ENCODE measurements at regions not wholly inside any gene's neighbourhood (a gene's known extent, or its start where the extent isn't known, plus 50 kb on each side); places are given as distances from the start of the nearest gene placed in this dataset.

- intact Hi-C loops (cut with micrococcal nuclease), result no loop called here
- H3K27ac ChIP-seq (replicated peaks), result no peak overlapping the region
- H3K4me3 ChIP-seq, result no peak overlapping the region
- no peak for TF ChIP-seq CTCF (IDR thresholded peaks at IDR 0.05; ENCODE audit: borderline replicate concordance)
- DNase-seq, result no peak
- no peaks in the 10 kb centered on the region for H3K36me3 ChIP-seq
- H3K4me1 ChIP-seq, result peaks cover 9% of the 10 kb centered on the region
- H3K27me3 ChIP-seq (ENCODE audit: low read depth), result no peaks in the 10 kb centered on the region
- H3K9me3 ChIP-seq (replicated peaks), result no peaks in the 10 kb centered on the region
Observed at GRCh38 chr16:54586474-54587175, 300.0 kb upstream of the IRX3 start.

GRCh38 chr16:54585998-54586340 lies 299.4 kb upstream of the IRX3 start:
- DNase-seq, result no peak
- no peaks in the 10 kb centered on the region for H3K9me3 ChIP-seq (replicated peaks)

GRCh38 chr16:54585094-54585997 lies 298.8 kb upstream of the IRX3 start:
- Histone ChIP-seq H3K36me3 (no peaks in the 10 kb centered on the region), H3K27ac (replicated peaks) (no peak overlapping the region), H3K9me3 (replicated peaks) (no peaks in the 10 kb centered on the region), H3K27me3 (ENCODE audit: low read depth) (no peaks in the 10 kb centered on the region), H3K4me3 (no peak overlapping the region), H3K4me1 (peaks cover 9% of the 10 kb centered on the region)
- no peak for TF ChIP-seq CTCF (IDR thresholded peaks at IDR 0.05; ENCODE audit: borderline replicate concordance)
- no peak for DNase-seq
- intact Hi-C loops (cut with micrococcal nuclease), result no loop called here

More at GRCh38 chr16:54585998-54586340, 299.4 kb upstream of the IRX3 start:
- H3K36me3 ChIP-seq, result no peaks in the 10 kb centered on the region
- TF ChIP-seq CTCF (IDR thresholded peaks at IDR 0.05; ENCODE audit: borderline replicate concordance), result no peak
- no peak overlapping the region for H3K27ac ChIP-seq (replicated peaks)
- H3K27me3 ChIP-seq (ENCODE audit: low read depth), result no peaks in the 10 kb centered on the region
- intact Hi-C loops (cut with micrococcal nuclease), result no loop called here
- H3K4me3 ChIP-seq, result no peak overlapping the region
- peaks cover 9% of the 10 kb centered on the region for H3K4me1 ChIP-seq

- no peak overlapping the region for H3K4me3 ChIP-seq
- H3K27me3 ChIP-seq (ENCODE audit: low read depth), result no peaks in the 10 kb centered on the region
- intact Hi-C loops (cut with micrococcal nuclease), result no loop called here
- peaks cover 9% of the 10 kb centered on the region for H3K4me1 ChIP-seq
- H3K9me3 ChIP-seq (replicated peaks), result no peaks in the 10 kb centered on the region
- TF ChIP-seq CTCF (IDR thresholded peaks at IDR 0.05; ENCODE audit: borderline replicate concordance), result no peak
- H3K27ac ChIP-seq (replicated peaks), result no peak overlapping the region
- H3K36me3 ChIP-seq, result no peaks in the 10 kb centered on the region
- no peak for DNase-seq
Observed at GRCh38 chr16:54584121-54584520, 297.5 kb upstream of the IRX3 start.

GRCh38 chr16:54582631-54583250 lies 296.2 kb upstream of the IRX3 start:
- no peak for TF ChIP-seq CTCF (IDR thresholded peaks at IDR 0.05; ENCODE audit: borderline replicate concordance)
- Histone ChIP-seq H3K36me3 (no peaks in the 10 kb centered on the region), H3K4me1 (peaks cover 5% of the 10 kb centered on the region), H3K4me3 (no peak overlapping the region), H3K27me3 (ENCODE audit: low read depth) (no peaks in the 10 kb centered on the region), H3K27ac (replicated peaks) (no peak overlapping the region), H3K9me3 (replicated peaks) (no peaks in the 10 kb centered on the region)
- no peak for DNase-seq
- intact Hi-C loops (cut with micrococcal nuclease), result no loop called here
